VCaP (cell line): ENCODE measurements at regions not wholly inside any gene's neighbourhood (a gene's known extent, or its start where the extent isn't known, plus 50 kb on each side); places are given as distances from the start of the nearest gene placed in this dataset.

Experiments
- H3K27ac ChIP-seq: fragments of 450-650 bp; 2 replicates; pipeline ENCODE4 v1.5.1; 2017
- TF ChIP-seq, protein P1 (sequence below): fragments of 450-650 bp; conservative IDR thresholded peaks from 2 replicates; pipeline ENCODE4 v1.5.1; 2017; ENCODE audit warnings: mild to moderate bottlenecking, moderate library complexity

DNA sequence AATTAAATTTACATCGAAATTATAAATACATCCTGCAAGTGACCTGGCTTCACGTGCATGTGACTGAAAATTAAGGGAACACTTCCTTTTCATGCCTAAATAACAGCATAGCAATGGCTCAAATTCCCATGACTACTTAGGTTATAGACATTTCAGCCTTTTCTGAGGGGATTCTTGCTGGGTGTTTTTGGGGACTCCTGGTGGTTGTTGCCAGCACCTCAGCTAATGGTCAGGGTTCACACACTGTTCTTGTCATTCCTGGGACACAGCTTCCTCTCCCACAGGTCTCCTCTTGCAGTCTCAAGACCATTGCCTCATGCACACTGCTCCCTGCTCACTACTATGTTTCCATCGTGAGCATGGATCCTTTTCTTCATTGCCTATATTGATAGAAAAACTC is 148.9 kb upstream of the GLI3 start:
- TF ChIP-seq, protein P1, sequence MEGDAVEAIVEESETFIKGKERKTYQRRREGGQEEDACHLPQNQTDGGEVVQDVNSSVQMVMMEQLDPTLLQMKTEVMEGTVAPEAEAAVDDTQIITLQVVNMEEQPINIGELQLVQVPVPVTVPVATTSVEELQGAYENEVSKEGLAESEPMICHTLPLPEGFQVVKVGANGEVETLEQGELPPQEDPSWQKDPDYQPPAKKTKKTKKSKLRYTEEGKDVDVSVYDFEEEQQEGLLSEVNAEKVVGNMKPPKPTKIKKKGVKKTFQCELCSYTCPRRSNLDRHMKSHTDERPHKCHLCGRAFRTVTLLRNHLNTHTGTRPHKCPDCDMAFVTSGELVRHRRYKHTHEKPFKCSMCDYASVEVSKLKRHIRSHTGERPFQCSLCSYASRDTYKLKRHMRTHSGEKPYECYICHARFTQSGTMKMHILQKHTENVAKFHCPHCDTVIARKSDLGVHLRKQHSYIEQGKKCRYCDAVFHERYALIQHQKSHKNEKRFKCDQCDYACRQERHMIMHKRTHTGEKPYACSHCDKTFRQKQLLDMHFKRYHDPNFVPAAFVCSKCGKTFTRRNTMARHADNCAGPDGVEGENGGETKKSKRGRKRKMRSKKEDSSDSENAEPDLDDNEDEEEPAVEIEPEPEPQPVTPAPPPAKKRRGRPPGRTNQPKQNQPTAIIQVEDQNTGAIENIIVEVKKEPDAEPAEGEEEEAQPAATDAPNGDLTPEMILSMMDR: no peak
- H3K27ac ChIP-seq: no peak overlapping the region

DNA sequence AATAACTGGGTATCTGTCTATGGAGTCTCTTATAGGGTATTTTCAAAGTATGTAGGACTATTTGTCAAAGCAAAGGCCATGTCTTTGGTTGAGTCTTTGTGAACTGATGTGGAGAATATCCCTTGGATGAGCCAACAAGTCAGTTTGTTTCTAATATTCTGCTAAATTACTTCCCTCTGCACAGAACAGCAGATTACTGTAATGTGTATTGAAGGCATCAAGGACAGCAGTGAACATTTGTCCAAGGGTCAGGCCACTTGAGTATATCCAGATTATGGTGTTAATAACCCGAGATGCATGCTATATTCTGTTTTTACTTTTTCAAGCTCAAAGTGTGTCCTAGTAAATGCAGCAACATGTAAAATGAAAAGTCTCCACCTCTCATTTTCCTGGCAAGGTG is 144.2 kb upstream of the GLI3 start:
- TF ChIP-seq, protein P1: no peak
- no peak overlapping the region for H3K27ac ChIP-seq

DNA sequence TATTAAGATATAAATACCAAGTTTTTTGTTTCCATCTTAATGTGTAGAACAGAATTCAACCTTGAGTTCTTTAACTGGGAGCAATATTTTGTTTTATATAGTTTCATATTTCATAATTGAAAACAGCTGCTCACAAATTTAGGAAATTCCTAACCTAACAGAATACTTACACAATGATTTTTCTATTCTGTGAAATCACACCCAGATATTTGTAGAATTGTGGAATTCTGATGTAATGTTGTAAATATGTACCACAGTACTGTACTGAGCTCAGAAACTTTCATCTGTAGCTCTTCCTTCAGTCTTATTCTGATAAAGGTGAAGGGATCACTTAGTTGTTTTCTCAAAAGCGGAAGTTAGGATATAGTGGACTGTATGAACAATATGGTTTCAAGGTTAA is 143.4 kb upstream of the GLI3 start:
- no peak overlapping the region for H3K27ac ChIP-seq
- TF ChIP-seq, protein P1: no peak

DNA sequence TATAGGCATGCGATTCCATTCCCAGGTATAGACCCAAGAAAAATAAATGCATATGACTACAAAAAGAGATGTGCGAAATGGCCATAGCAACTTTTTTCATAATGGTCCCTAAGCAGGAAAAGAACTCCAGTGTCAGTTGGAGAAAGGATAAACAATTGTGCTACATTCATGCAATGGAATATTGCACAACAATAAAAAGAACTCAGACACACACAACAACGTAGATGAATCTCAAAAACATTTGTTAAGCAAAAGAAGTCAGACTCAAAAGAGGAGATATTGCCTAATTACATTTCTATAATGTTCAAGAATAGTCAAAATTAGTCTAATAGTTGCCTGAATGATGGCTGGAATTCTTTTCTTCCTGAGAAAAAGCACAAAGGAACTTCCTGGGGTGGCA is 141.1 kb upstream of the GLI3 start:
- H3K27ac ChIP-seq: no peak overlapping the region
- TF ChIP-seq, protein P1: no peak

DNA sequence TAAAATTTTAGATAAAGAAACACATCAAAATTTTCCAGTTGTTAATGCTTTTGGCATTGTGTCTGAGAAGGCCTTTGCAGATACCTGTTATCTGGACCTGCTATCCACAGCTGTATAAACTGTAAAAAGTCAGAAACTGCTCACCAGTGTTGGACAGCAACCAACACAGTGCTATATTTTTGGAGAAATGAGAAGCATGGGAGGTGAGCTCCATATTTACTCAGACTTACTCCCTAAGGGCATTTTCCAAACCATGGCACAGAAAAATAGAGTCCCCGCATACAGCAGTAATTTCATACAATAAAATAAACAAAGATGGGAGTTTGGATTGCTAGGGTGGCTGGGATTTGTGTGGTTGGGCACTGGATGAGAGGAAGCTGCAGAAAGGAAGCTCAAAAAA is 136.3 kb upstream of the GLI3 start:
- TF ChIP-seq, protein P1: no peak
- H3K27ac ChIP-seq: no peak overlapping the region

DNA sequence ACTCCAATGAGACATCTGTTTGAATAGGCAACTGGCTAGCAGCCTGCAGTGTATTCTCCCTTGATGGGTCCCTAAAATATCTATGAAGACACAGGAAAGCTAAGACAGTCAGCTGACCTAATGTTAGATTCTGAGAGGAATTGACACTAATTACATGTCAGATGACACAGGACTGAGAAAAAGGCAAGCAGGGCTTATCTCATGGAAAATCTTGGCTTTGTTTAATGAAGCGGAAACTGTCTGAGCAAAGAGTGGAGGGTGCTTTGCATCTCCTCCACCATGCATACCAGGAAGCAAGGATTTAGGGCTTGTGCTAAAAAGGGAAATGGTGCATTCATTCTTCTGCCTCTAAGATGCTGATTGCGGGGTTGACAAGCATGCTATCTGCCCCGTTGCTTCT is 135.5 kb upstream of the GLI3 start:
- TF ChIP-seq, protein P1: no peak
- no peak overlapping the region for H3K27ac ChIP-seq

DNA sequence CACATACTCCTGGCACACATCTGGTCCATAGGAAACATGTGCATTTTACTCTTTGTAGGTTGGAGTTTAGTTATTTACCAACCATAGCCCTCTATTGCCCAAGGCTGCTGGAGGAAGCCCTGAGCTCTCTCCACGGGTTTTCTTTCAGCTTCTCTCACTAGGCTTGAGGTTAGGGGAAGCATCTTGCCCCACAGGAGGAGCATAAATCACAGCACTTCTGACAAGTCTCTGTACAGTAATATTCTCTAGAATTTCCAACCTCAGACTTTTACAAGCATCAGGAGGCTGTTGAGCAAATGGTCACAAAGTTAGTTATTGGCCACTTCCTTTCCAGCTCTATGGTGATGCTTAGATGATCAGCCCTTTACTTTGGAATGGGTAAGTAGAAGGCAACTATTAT is 122.9 kb upstream of the GLI3 start:
- H3K27ac ChIP-seq: no peak overlapping the region
- TF ChIP-seq, protein P1: no peak

DNA sequence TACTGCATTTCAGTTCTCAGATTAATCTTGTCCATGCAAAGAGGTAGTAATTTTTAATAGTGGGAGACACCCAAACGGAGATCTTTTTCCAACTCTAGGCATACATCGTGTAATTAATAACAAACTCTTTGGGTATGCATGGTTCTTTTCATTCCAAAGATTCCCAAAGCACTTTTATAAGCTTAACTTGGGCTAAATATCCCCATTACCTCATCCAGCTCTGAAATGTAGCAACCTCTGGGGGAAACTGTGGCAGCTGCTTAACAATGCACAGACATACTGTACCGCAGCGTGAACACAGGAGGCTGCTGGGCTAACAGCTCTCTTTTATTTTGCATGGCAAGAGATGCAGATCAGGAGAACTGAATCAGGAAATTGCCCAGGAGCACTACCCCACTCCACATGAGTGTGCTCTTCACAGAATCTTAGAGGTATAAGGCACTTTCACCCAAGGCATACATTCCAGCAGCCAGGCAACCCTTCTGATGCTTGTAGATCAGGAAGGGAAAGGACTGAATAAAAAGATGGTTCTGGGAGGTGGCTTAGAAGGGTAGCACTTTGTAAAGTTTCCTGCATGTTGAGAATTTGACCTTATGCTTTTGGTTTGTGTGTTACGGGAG is 114.4 kb upstream of the GLI3 start:
- TF ChIP-seq, protein P1: no peak
- H3K27ac ChIP-seq: no peak overlapping the region
